Uterus (tissue), 2 donors: ENCODE measurements at regions not wholly inside any gene's neighbourhood (a gene's known extent, or its start where the extent isn't known, plus 50 kb on each side); places are given as distances from the start of the nearest gene placed in this dataset.

ENCODE experiments used
- POLR2A ChIP-seq, 2 donors: fragments of 450-650 bp; IDR thresholded peaks; one replicate each; pipeline ENCODE4 v1.6.1; 2016; ENCODE audit warnings: antibody characterized with exemption in 2 of 2, mild to moderate bottlenecking in 1 of 2, moderate library complexity in 1 of 2
- TF ChIP-seq, protein P1 (sequence below), 4 experiments: fragments of 200-600 bp in 2 of 4; fragments of 450-650 bp in 2 of 4; sonication (generic) in 2 of 4; IDR thresholded peaks; one replicate each; pipeline ENCODE4 v1.5.1; 2016 to 2019; ENCODE audit warnings: antibody characterized with exemption in 4 of 4, mild to moderate bottlenecking in 2 of 4, moderate library complexity in 1 of 4

DNA sequence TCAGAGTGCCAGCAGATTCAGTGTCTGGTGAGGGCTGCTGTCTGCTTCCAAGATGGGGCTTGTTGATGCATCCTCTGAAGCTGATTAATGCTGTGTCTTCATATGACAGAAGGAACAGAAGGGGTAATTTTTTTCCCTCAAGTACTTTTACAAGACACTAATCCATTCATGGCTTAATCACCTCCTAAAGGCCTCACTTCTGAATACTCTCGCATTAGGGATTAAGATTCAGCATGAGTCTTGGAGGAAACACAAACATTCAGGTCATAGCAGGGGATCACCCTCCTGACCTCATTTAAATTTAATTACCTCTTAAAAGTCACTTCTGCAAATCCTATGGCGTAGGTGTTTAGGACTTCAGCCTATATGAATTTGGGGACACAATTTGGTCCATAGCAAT, 1145.5 kb upstream of the PCDH10 start:
- TF ChIP-seq POLR2A (IDR thresholded peaks at IDR 0.05): no peak
- TF ChIP-seq, protein P1, sequence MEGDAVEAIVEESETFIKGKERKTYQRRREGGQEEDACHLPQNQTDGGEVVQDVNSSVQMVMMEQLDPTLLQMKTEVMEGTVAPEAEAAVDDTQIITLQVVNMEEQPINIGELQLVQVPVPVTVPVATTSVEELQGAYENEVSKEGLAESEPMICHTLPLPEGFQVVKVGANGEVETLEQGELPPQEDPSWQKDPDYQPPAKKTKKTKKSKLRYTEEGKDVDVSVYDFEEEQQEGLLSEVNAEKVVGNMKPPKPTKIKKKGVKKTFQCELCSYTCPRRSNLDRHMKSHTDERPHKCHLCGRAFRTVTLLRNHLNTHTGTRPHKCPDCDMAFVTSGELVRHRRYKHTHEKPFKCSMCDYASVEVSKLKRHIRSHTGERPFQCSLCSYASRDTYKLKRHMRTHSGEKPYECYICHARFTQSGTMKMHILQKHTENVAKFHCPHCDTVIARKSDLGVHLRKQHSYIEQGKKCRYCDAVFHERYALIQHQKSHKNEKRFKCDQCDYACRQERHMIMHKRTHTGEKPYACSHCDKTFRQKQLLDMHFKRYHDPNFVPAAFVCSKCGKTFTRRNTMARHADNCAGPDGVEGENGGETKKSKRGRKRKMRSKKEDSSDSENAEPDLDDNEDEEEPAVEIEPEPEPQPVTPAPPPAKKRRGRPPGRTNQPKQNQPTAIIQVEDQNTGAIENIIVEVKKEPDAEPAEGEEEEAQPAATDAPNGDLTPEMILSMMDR (IDR thresholded peaks at IDR 0.05): no peak
